HepG2 (cell line): ENCODE measurements at regions not wholly inside any gene's neighbourhood (a gene's known extent, or its start where the extent isn't known, plus 50 kb on each side); places are given as distances from the start of the nearest gene placed in this dataset.

ENCODE experiments used
- ATAC-seq: fragments of 200-7000 bp; cut with Tn5 transposase; 3 replicates; pipeline ENCODE4 v1.9.1; 2020; ENCODE audit warnings: mild to moderate bottlenecking, moderate library complexity
- BruUV-seq: library from RNA; stranded (reverse); fragments of 400-500 nt; replicated peaks from 2 replicates; lab custom pipeline; 2021; lab: Mats Ljungman, UMichigan
- CTCF ChIA-PET: fragments of 300-600 bp; formaldehyde crosslinking; extraction: SDS; loops from one replicate; lab custom pipeline; 2021; ENCODE audit warnings: low total read pairs, inconsistent platforms, low intra/inter-chr PET ratio; lab: Yijun Ruan, JAX
- POLR2A ChIA-PET: fragments of 350-600 bp; sonication (Branson Sonifier 250); formaldehyde crosslinking; loops from one replicate; lab custom pipeline; 2020; ENCODE audit warnings: antibody characterized with exemption, inconsistent platforms; lab: Yijun Ruan, JAX
- DNase-seq: peaks from one replicate; pipeline ENCODE4 v3.0.0-alpha.2; 2015; ENCODE audit warnings: low spot score
- FAIRE-seq: peaks from 3 replicates; lab custom pipeline; 2011; peaks lifted over from hg19 to GRCh38; lab: Jason Lieb, UNC
- H2AFZ ChIP-seq: one replicate; pipeline ENCODE4 v1.6.1; 2011; ENCODE audit warnings: low read length, inconsistent platforms
- H3K27ac ChIP-seq: fragments of 300-600 bp; 3 replicates; pipeline ENCODE4 v1.8.0; 2011; ENCODE audit warnings: mixed run types, mild to moderate bottlenecking, mixed read lengths, low read length, inconsistent platforms; ENCODE audit not compliant: insufficient read depth; ENCODE audit errors: extremely low read length
- H3K27me3 ChIP-seq, 2 experiments: fragments of 200-600 bp in 1 of 2; 2 replicates in 1 of 2; 3 replicates in 1 of 2; pipeline versions ENCODE4 v1.6.0 to v1.8.0; 2011; ENCODE audit warnings: low read length in 2 of 2, mild to moderate bottlenecking in 2 of 2, moderate library complexity in 2 of 2, inconsistent platforms in 1 of 2; ENCODE audit not compliant: insufficient read depth in 2 of 2, control insufficient read depth in 1 of 2
- H3K36me3 ChIP-seq, 2 experiments: fragments of 200-600 bp in 1 of 2; replicated peaks in 1 of 2; 2 replicates in 1 of 2; 3 replicates in 1 of 2; pipeline versions ENCODE4 v1.5.1 to v1.8.0; 2011; ENCODE audit warnings: low read length in 2 of 2, inconsistent platforms in 1 of 2; ENCODE audit not compliant: insufficient read depth in 2 of 2, control insufficient read depth in 1 of 2
- H3K4me1 ChIP-seq: 2 replicates; pipeline ENCODE4 v1.5.1; 2012; ENCODE audit warnings: low read length, inconsistent platforms; ENCODE audit not compliant: insufficient read depth
- H3K4me2 ChIP-seq: 2 replicates; pipeline ENCODE4 v1.6.0; 2011; ENCODE audit warnings: low read depth, low read length, inconsistent platforms
- H3K4me3 ChIP-seq, 3 experiments: fragments of 200-600 bp in 1 of 3; sonication (generic), shearing (Covaris generic) in 1 of 3; replicated peaks in 1 of 3; 2 replicates each; pipeline ENCODE4 v1.5.1; 2011 to 2016; ENCODE audit warnings: low read length in 3 of 3, inconsistent platforms in 2 of 3, low read depth in 2 of 3, mild to moderate bottlenecking in 2 of 3, control low read depth in 1 of 3, mixed read lengths in 1 of 3; ENCODE audit not compliant: insufficient read depth in 1 of 3
- H3K79me2 ChIP-seq: one replicate; pipeline ENCODE4 v1.6.1; 2011; ENCODE audit warnings: low read length, inconsistent platforms; ENCODE audit not compliant: insufficient read depth
- H3K9ac ChIP-seq: 2 replicates; pipeline ENCODE4 v1.6.0; 2011; ENCODE audit warnings: mild to moderate bottlenecking, low read depth, low read length, inconsistent platforms; ENCODE audit not compliant: insufficient read depth
- H3K9me3 ChIP-seq: 2 replicates; pipeline ENCODE4 v1.5.1; 2012; ENCODE audit warnings: mild to moderate bottlenecking, low read length
- H4K20me1 ChIP-seq: 2 replicates; pipeline ENCODE4 v1.6.0; 2011; ENCODE audit warnings: inconsistent platforms, mild to moderate bottlenecking, low read length, moderate library complexity; ENCODE audit not compliant: insufficient read depth
- HNF4A ChIP-seq: sonication (generic); formaldehyde crosslinking; IDR thresholded peaks from 2 replicates; pipeline ENCODE4 v1.4.0; 2020; ENCODE audit warnings: missing genetic modification reagents
- REXO4 ChIP-seq: sonication (generic); formaldehyde crosslinking; IDR thresholded peaks from 2 replicates; pipeline ENCODE4 v1.8.0; 2022; ENCODE audit warnings: missing genetic modification reagents, mild to moderate bottlenecking, borderline replicate concordance
- ZNF121 ChIP-seq: sonication (generic); formaldehyde crosslinking; IDR thresholded peaks from 2 replicates; pipeline ENCODE4 v1.5.0; 2020; ENCODE audit warnings: mild to moderate bottlenecking, missing genetic modification reagents
- WGBS: methylation state at CpG from one replicate; pipeline ENCODE4 v1.1.6; 2017; ENCODE audit warnings: low lambda C conversion rate; 5-methylcytosine and 5-hydroxymethylcytosine counted together
- in situ Hi-C: cut with HindIII; loops from 2 replicates; pipeline ENCODE4 v1.10.0; 2017; ENCODE audit warnings: low pct_unique_long_range_greater_than_20kb; ENCODE audit not compliant: extremely low pct_ligation_motif_present
- intact Hi-C: fragments of 100-400 bp; cut with micrococcal nuclease; formaldehyde crosslinking; loops from one replicate; pipeline ENCODE4 v1.10.0; 2022; ENCODE audit not compliant: unreplicated experiment
- TF ChIP-seq, protein P1 (sequence below): sonication (generic); formaldehyde crosslinking; IDR thresholded peaks from 2 replicates; pipeline ENCODE4 v1.4.0; 2020; ENCODE audit warnings: mild to moderate bottlenecking, missing genetic modification reagents, borderline replicate concordance

DNA sequence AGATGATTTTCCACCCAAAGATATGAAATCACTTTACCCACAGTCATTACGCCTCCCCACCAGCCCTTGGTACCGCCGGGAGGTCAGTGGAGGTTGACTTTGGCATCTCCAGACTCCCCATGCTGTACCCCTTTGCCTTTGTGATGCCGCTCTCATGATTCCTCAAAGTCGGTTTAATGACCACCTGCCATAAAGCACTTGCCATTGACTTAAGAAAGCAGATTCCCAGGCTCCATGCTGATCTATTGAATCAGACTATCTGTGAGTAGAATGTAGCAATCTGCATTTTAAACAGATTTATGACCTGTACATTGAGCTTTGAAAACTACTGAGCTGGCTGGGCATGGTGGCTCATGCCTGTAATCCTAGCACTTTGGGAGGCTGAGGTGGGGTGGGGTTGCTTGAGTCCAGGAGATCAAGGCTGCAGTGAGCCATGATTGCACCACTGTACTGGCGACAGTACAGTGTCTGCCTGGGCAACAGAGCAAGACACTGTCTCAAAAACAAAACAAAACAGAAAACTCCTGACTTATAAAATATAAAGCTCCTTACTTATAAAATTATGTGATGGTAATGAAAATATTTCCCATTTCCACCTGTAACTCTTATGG, 235.2 kb downstream of the KLF5 start:
- Histone ChIP-seq H4K20me1 (no peaks in the 10 kb centered on the region), H2AFZ (no peak overlapping the region), H3K9ac (no peak overlapping the region), H3K4me3 (no peak overlapping the region), H3K27me3 (no peaks in the 10 kb centered on the region), H3K36me3 (no peaks in the 10 kb centered on the region), H3K4me1 (no peaks in the 10 kb centered on the region), H3K27ac (no peak overlapping the region), H3K79me2 (no peaks in the 10 kb centered on the region), H3K4me2 (no peak overlapping the region), H3K9me3 (no peaks in the 10 kb centered on the region)
- ATAC-seq (peak; percentile 82), FAIRE-seq (no peak), DNase-seq (peak; percentile 3)
- in situ Hi-C loops = no loop called here
- ChIA-PET POLR2A (no interaction called here), CTCF (no interaction called here)
- no peak for TF ChIP-seq REXO4 (CRISPR knock-in tag)
- TF ChIP-seq, protein P1, sequence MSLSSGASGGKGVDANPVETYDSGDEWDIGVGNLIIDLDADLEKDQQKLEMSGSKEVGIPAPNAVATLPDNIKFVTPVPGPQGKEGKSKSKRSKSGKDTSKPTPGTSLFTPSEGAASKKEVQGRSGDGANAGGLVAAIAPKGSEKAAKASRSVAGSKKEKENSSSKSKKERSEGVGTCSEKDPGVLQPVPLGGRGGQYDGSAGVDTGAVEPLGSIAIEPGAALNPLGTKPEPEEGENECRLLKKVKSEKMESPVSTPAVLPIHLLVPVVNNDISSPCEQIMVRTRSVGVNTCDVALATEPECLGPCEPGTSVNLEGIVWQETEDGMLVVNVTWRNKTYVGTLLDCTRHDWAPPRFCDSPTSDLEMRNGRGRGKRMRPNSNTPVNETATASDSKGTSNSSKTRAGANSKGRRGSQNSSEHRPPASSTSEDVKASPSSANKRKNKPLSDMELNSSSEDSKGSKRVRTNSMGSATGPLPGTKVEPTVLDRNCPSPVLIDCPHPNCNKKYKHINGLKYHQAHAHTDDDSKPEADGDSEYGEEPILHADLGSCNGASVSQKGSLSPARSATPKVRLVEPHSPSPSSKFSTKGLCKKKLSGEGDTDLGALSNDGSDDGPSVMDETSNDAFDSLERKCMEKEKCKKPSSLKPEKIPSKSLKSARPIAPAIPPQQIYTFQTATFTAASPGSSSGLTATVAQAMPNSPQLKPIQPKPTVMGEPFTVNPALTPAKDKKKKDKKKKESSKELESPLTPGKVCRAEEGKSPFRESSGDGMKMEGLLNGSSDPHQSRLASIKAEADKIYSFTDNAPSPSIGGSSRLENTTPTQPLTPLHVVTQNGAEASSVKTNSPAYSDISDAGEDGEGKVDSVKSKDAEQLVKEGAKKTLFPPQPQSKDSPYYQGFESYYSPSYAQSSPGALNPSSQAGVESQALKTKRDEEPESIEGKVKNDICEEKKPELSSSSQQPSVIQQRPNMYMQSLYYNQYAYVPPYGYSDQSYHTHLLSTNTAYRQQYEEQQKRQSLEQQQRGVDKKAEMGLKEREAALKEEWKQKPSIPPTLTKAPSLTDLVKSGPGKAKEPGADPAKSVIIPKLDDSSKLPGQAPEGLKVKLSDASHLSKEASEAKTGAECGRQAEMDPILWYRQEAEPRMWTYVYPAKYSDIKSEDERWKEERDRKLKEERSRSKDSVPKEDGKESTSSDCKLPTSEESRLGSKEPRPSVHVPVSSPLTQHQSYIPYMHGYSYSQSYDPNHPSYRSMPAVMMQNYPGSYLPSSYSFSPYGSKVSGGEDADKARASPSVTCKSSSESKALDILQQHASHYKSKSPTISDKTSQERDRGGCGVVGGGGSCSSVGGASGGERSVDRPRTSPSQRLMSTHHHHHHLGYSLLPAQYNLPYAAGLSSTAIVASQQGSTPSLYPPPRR = no peak
- TF ChIP-seq ZNF121 (CRISPR knock-in tag) = peak; percentile 76
- TF ChIP-seq HNF4A (CRISPR knock-in tag) = peak; percentile 71
- 69% methylated on average over 6 of the region's 6 CpGs for WGBS
- BruUV-seq = no TSS peak
- intact Hi-C loops = no loop called here
